ENCODE measurements at regions not wholly inside any gene's neighbourhood (a gene's known extent, or its start where the extent isn't known, plus 50 kb on each side); places are given as distances from the start of the nearest gene placed in this dataset.

DNA sequence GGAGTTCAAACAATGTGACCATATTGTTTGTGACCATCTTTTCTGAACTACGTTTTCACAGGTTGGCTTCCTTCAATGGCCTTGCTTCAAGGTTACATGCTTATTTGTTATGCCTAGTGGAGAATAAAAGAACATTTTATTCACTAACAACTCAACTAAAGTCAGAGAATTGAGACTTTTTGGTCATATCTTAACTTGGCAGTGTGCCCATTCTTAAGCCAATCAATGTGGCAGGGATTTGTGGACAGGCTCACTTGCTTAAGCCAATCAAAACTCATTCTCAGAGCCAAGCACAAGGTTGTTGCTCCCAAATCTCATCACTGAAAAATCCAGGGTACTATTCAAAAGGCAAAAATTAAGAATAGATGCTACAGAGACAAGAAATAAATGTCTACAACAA, 455.8 kb upstream of the FAT3 start:
- no peaks in the 10 kb centered on the region for H3K4me1 ChIP-seq
- H3K27ac ChIP-seq, result no peak overlapping the region
- no peaks in the 10 kb centered on the region for H3K36me3 ChIP-seq
- ATAC-seq, result no peak
- H3K4me3 ChIP-seq, result no peak overlapping the region
- H3K27me3 ChIP-seq, result no peaks in the 10 kb centered on the region
- WGBS, 2 donors (ENCODE audit: low coverage in 1 of 2), result 60 to 75% methylated on average over 1 of the region's 1 CpG
- TF ChIP-seq, protein P1, sequence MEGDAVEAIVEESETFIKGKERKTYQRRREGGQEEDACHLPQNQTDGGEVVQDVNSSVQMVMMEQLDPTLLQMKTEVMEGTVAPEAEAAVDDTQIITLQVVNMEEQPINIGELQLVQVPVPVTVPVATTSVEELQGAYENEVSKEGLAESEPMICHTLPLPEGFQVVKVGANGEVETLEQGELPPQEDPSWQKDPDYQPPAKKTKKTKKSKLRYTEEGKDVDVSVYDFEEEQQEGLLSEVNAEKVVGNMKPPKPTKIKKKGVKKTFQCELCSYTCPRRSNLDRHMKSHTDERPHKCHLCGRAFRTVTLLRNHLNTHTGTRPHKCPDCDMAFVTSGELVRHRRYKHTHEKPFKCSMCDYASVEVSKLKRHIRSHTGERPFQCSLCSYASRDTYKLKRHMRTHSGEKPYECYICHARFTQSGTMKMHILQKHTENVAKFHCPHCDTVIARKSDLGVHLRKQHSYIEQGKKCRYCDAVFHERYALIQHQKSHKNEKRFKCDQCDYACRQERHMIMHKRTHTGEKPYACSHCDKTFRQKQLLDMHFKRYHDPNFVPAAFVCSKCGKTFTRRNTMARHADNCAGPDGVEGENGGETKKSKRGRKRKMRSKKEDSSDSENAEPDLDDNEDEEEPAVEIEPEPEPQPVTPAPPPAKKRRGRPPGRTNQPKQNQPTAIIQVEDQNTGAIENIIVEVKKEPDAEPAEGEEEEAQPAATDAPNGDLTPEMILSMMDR (IDR thresholded peaks at IDR 0.05), result no peak
- TF ChIP-seq EP300 (IDR thresholded peaks at IDR 0.05) (no peak), POLR2A (IDR thresholded peaks at IDR 0.05) (no peak), POLR2AphosphoS5 (IDR thresholded peaks at IDR 0.05) (no peak)
- H3K9me3 ChIP-seq, result no peaks in the 10 kb centered on the region

DNA sequence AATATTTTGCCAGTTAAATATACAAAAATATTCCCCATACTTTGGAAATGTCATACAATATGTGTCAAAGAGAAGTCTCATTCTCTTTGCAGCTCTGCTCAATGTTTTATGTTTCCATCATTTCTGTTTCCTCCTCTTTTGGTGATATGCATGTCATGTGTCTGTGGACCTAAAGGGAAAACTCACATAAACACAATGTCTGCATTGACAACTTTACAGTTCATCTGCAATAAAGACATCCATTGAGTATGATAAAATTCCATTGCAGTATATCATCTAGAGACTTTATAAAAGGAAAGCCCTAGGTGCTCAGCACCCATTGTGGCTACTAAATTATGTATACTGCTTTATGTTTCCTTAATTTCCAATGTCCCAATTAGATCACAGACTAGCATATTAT, 461.3 kb upstream of the FAT3 start:
- H3K4me3 ChIP-seq, result no peak overlapping the region
- H3K27me3 ChIP-seq, result no peaks in the 10 kb centered on the region
- H3K9me3 ChIP-seq, result no peaks in the 10 kb centered on the region
- TF ChIP-seq EP300 (IDR thresholded peaks at IDR 0.05) (no peak), POLR2AphosphoS5 (IDR thresholded peaks at IDR 0.05) (no peak), POLR2A (IDR thresholded peaks at IDR 0.05) (no peak)
- TF ChIP-seq, protein P1 (IDR thresholded peaks at IDR 0.05), result no peak
- H3K27ac ChIP-seq, result no peak overlapping the region
- ATAC-seq, result no peak
- no peaks in the 10 kb centered on the region for H3K36me3 ChIP-seq
- H3K4me1 ChIP-seq, result no peaks in the 10 kb centered on the region

DNA sequence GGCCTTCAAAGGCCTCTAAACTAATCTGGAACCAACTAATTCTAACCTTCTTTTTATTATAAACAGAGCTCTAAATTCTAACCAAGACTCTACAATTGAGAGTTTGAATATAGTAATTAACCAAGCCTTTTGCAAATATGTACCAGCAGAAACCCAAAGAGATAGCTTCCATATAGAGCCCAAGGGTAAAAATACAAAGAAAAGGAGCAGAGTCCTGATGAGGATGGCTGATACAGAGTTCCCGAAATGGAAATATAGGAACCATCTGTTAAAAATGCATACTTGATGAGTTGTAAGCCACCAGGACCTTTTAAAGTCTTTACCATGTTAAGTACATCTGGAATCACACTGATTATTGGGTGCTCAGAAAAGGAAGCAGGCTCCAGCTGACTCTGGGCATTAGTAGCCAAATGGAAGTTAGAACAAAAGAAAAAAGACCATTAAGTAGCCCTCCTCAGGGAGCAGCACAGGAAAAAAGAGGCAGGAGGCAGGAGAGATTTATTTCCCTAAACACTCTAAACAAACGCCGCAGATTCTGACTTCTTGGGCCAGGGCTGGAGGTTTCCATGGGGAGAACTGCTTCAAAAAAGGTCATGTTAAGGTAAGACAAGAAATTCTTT, 463.1 kb upstream of the FAT3 start:
- 25 to 53% methylated on average over 3 of the region's 3 CpGs for WGBS, 2 donors (ENCODE audit: low coverage in 1 of 2)

DNA sequence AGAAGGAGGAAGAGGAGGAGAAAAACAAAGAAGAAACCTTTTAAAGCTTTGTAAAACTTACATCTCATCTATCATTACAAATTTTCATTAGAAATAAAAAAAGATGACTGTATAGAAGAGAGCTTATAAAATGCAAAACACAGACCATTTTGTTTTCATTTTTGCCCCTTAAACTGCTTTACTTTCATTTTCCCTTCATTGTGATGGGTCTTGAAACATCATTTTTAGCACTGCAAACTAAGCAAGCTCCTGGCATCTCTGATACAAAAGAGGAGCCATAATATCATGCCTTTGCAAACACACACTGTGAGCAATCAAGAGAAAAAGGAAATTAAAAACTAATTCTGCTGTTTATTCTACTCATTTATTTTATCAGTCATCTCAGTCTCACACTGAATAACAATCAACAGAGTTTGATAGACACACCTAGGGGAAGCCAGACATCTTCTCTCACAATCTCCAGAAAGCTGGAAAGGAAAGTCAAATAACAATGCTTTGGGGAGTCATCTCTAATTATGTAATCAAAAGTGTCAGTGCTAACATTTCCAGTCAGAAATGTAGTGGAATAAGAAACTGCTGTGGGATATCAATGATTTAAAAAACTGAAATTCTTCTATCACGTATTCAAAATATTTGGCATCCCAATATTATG, 467.7 kb upstream of the FAT3 start:
- Histone ChIP-seq H3K36me3 (no peaks in the 10 kb centered on the region), H3K4me1 (no peaks in the 10 kb centered on the region), H3K27ac (no peak overlapping the region), H3K9me3 (no peaks in the 10 kb centered on the region), H3K4me3 (no peak overlapping the region), H3K27me3 (no peaks in the 10 kb centered on the region)
- TF ChIP-seq, protein P1 (IDR thresholded peaks at IDR 0.05), result no peak
- no peak for TF ChIP-seq POLR2A (IDR thresholded peaks at IDR 0.05)
- TF ChIP-seq POLR2AphosphoS5 (IDR thresholded peaks at IDR 0.05), result no peak
- TF ChIP-seq EP300 (IDR thresholded peaks at IDR 0.05), result no peak
- WGBS, 2 donors (ENCODE audit: low coverage in 1 of 2), result 89 to 91% methylated on average over 1 of the region's 1 CpG
- ATAC-seq, result no peak

More for the DNA sequence above, 463.1 kb upstream of the FAT3 start:
- H3K4me1 ChIP-seq, result no peaks in the 10 kb centered on the region
- no peaks in the 10 kb centered on the region for H3K36me3 ChIP-seq
- ATAC-seq, result no peak
- H3K27ac ChIP-seq, result no peak overlapping the region
- H3K9me3 ChIP-seq, result no peaks in the 10 kb centered on the region
- H3K27me3 ChIP-seq, result no peaks in the 10 kb centered on the region
- no peak overlapping the region for H3K4me3 ChIP-seq
- TF ChIP-seq POLR2A (IDR thresholded peaks at IDR 0.05) (no peak), POLR2AphosphoS5 (IDR thresholded peaks at IDR 0.05) (no peak)

DNA sequence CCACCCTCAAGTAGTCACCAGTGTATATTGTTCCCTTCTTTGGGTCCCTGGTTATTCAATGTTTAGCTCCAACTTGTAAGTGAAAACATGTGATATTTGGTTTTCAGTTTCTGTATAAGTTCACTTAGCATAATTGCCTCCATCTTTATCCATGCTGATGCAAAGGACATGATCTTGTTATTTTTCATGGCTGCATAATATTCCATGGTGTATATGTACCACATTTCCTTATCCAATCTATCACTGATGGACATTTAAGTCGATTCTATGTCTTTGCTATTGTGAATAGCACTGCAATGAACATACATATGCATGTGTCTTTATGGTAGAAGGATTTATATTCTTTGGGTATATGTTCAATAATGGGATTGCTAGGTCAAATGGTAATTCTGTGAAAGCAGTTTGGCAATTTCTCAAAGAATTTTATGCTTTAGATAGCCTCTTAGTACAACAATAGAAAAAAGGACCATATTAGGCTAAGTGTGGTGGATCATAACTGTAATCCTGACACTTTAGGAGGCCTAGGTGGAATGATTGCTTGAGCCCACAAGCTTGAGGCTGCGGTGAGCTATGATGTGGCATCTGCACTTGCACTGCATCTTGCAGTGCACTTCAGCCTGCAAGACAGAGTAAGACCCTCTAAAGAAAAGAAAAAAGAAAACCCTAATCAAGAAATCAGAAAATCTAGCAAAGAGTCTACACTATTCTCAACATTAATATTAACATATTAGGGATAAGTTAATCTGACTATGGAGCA, 468.5 kb upstream of the FAT3 start:
- no peak overlapping the region for H3K27ac ChIP-seq
- TF ChIP-seq, protein P1 (IDR thresholded peaks at IDR 0.05), result no peak
- TF ChIP-seq POLR2A (IDR thresholded peaks at IDR 0.05), result no peak
- no peak for TF ChIP-seq EP300 (IDR thresholded peaks at IDR 0.05)
- no peak for TF ChIP-seq POLR2AphosphoS5 (IDR thresholded peaks at IDR 0.05)
- H3K9me3 ChIP-seq, result no peaks in the 10 kb centered on the region
- no peak overlapping the region for H3K4me3 ChIP-seq
- 50 to 70% methylated on average over 1 to 2 of the region's 2 CpGs for WGBS, 2 donors (ENCODE audit: low coverage in 1 of 2)
- no peaks in the 10 kb centered on the region for H3K36me3 ChIP-seq
- no peaks in the 10 kb centered on the region for H3K27me3 ChIP-seq
- no peaks in the 10 kb centered on the region for H3K4me1 ChIP-seq
- ATAC-seq, result no peak
